Stimulated activated CD4-positive, alpha-beta T cell treated with anti-CD3 and anti-CD28 coated beads, Interleukin-12 subunit alpha, Interleukin-12 subunit beta, amount 100 ng/mL, for 24 hours (primary cell): ENCODE measurements at regions not wholly inside any gene's neighbourhood (a gene's known extent, or its start where the extent isn't known, plus 50 kb on each side); places are given as distances from the start of the nearest gene placed in this dataset.

ENCODE experiments used
- DNase-seq, 2 experiments: peaks; one replicate each; pipeline ENCODE4 v3.0.0-alpha.2; 2020; ENCODE audit warnings: low read depth in 2 of 2

GRCh38 chr3:153313302-153313965, 151.4 kb downstream of the RAP2B start:
- DNase-seq, result no peak

GRCh38 chr3:153314038-153314437, 152.0 kb downstream of the RAP2B start:
- DNase-seq, result no peak

GRCh38 chr3:153315781-153316180, 153.8 kb downstream of the RAP2B start:
- no peak for DNase-seq

- no peak for DNase-seq
Observed at GRCh38 chr3:153319705-153320554, 157.9 kb downstream of the RAP2B start.

- DNase-seq, result no peak
Observed at GRCh38 chr3:153320585-153321128, 158.6 kb downstream of the RAP2B start.

GRCh38 chr3:153328690-153329089, 166.7 kb downstream of the RAP2B start:
- DNase-seq, result no peak

GRCh38 chr3:153330901-153331300, 168.9 kb downstream of the RAP2B start:
- DNase-seq, result no peak

- DNase-seq, result no peak
Observed at GRCh38 chr3:153331676-153332075, 169.7 kb downstream of the RAP2B start.

GRCh38 chr3:153334558-153334957, 172.5 kb downstream of the RAP2B start:
- DNase-seq, result no peak

GRCh38 chr3:153337369-153337768, 175.3 kb downstream of the RAP2B start:
- DNase-seq, result no peak

- no peak for DNase-seq
Observed at GRCh38 chr3:153338487-153338886, 176.5 kb downstream of the RAP2B start.

- DNase-seq, result no peak
Observed at GRCh38 chr3:153339065-153339464, 177.0 kb downstream of the RAP2B start.

GRCh38 chr3:153343988-153344782, 182.2 kb downstream of the RAP2B start:
- no peak for DNase-seq

GRCh38 chr3:153348457-153349107, 186.6 kb downstream of the RAP2B start:
- no peak for DNase-seq

- no peak for DNase-seq
Observed at GRCh38 chr3:153349108-153349499, 187.1 kb downstream of the RAP2B start.

- DNase-seq, result no peak
Observed at GRCh38 chr3:153350420-153350819, 188.4 kb downstream of the RAP2B start.

GRCh38 chr3:153354641-153355040, 192.6 kb downstream of the RAP2B start:
- no peak for DNase-seq

- no peak for DNase-seq
Observed at GRCh38 chr3:153355559-153355958, 193.5 kb downstream of the RAP2B start.

GRCh38 chr3:153356908-153357307, 194.9 kb downstream of the RAP2B start:
- no peak for DNase-seq

- no peak for DNase-seq
Observed at GRCh38 chr3:153357436-153357835, 195.4 kb downstream of the RAP2B start.

GRCh38 chr3:153369561-153370374, 207.7 kb downstream of the RAP2B start:
- no peak for DNase-seq
